IMR-90 (cell line): ENCODE measurements at regions not wholly inside any gene's neighbourhood (a gene's known extent, or its start where the extent isn't known, plus 50 kb on each side); places are given as distances from the start of the nearest gene placed in this dataset.

ENCODE experiments used
- CEBPB ChIP-seq: IDR thresholded peaks from 2 replicates; pipeline ENCODE4 v1.6.1; 2012; ENCODE audit warnings: low read depth, low read length, improper control_type of control experiment
- CHD1 ChIP-seq: IDR thresholded peaks from 2 replicates; pipeline ENCODE4 v1.6.1; 2012; ENCODE audit warnings: low read depth, low read length, improper control_type of control experiment
- CTCF ChIP-seq: conservative IDR thresholded peaks from 2 replicates; pipeline ENCODE4 v1.5.1; 2012; ENCODE audit warnings: mild to moderate bottlenecking, low read depth, low read length, improper control_type of control experiment
- FOS ChIP-seq: fragments of 150-350 bp; IDR thresholded peaks from 2 replicates; pipeline ENCODE4 v1.6.1; 2016; ENCODE audit warnings: low read depth, low read length
- MAFK ChIP-seq: IDR thresholded peaks from 2 replicates; pipeline ENCODE4 v1.6.1; 2012; ENCODE audit warnings: low read depth, low read length, improper control_type of control experiment
- NFE2L2 ChIP-seq: fragments of 150-350 bp; IDR thresholded peaks from 2 replicates; pipeline ENCODE4 v1.6.1; 2016; ENCODE audit warnings: low read depth, mild to moderate bottlenecking, low read length
- POLR2A ChIP-seq: IDR thresholded peaks from 2 replicates; pipeline ENCODE4 v1.6.1; 2012; ENCODE audit warnings: mild to moderate bottlenecking, low read depth, low read length
- RFX5 ChIP-seq: IDR thresholded peaks from 2 replicates; pipeline ENCODE4 v1.8.0; 2012; ENCODE audit warnings: low read depth, mild to moderate bottlenecking, low read length, moderate library complexity
- SMC3 ChIP-seq: fragments of 150-350 bp; IDR thresholded peaks from 2 replicates; pipeline ENCODE4 v1.6.1; 2016; ENCODE audit warnings: low read depth, mild to moderate bottlenecking, antibody characterized with exemption, low read length, moderate library complexity
- USF2 ChIP-seq: fragments of 150-350 bp; IDR thresholded peaks from 2 replicates; pipeline ENCODE4 v1.6.1; 2017; ENCODE audit warnings: mild to moderate bottlenecking, antibody characterized with exemption, low read length, low read depth

GRCh38 chr5:163653526-163653925, 148.1 kb downstream of the MAT2B start:
- TF ChIP-seq CTCF (no peak), POLR2A (no peak), NFE2L2 (no peak), SMC3 (no peak), FOS (no peak), MAFK (no peak), CEBPB (no peak), RFX5 (no peak), CHD1 (no peak), USF2 (no peak)
